ENCODE measurements at regions not wholly inside any gene's neighbourhood (a gene's known extent, or its start where the extent isn't known, plus 50 kb on each side); places are given as distances from the start of the nearest gene placed in this dataset.

- Histone ChIP-seq H3K9me3 (peaks cover 62% of the 10 kb centered on the region), H3K36me3 (ENCODE audit: low read depth) (no peaks in the 10 kb centered on the region), H3K4me1 (ENCODE audit: low read depth) (no peaks in the 10 kb centered on the region), H3K4me3 (no peak overlapping the region)
- ATAC-seq (no peak), DNase-seq (no peak)
- TF ChIP-seq CTCF (IDR thresholded peaks at IDR 0.05): no peak
- intact Hi-C loops (cut with DNase I, micrococcal nuclease): no loop called here
Measured at GRCh38 chr21:22728091-22728490, 1729.9 kb downstream of the NCAM2 start.

GRCh38 chr21:22743085-22743484 lies 1744.9 kb downstream of the NCAM2 start:
- H3K36me3 ChIP-seq (ENCODE audit: low read depth): no peaks in the 10 kb centered on the region
- DNase-seq (no peak), ATAC-seq (no peak)
- no peak for TF ChIP-seq CTCF (IDR thresholded peaks at IDR 0.05)
- no peak overlapping the region for H3K4me3 ChIP-seq
- H3K4me1 ChIP-seq (ENCODE audit: low read depth): no peaks in the 10 kb centered on the region
- peaks cover 32% of the 10 kb centered on the region for H3K9me3 ChIP-seq
- intact Hi-C loops (cut with DNase I, micrococcal nuclease): no loop called here

- H3K9me3 ChIP-seq: peaks cover 4% of the 10 kb centered on the region
- ATAC-seq: no peak
- H3K36me3 ChIP-seq (ENCODE audit: low read depth): no peaks in the 10 kb centered on the region
- TF ChIP-seq CTCF (IDR thresholded peaks at IDR 0.05): no peak
- H3K4me3 ChIP-seq: no peak overlapping the region
- DNase-seq: no peak
- intact Hi-C loops (cut with DNase I, micrococcal nuclease): no loop called here
- no peaks in the 10 kb centered on the region for H3K4me1 ChIP-seq (ENCODE audit: low read depth)
Measured at GRCh38 chr21:22754746-22755145, 1756.5 kb downstream of the NCAM2 start.

- TF ChIP-seq CTCF (IDR thresholded peaks at IDR 0.05): no peak
- DNase-seq (no peak), ATAC-seq (no peak)
- H3K4me1 ChIP-seq (ENCODE audit: low read depth): no peaks in the 10 kb centered on the region
- H3K9me3 ChIP-seq: peaks cover 4% of the 10 kb centered on the region
- no peak overlapping the region for H3K4me3 ChIP-seq
- intact Hi-C loops (cut with DNase I, micrococcal nuclease): no loop called here
- H3K36me3 ChIP-seq (ENCODE audit: low read depth): no peaks in the 10 kb centered on the region
Measured at GRCh38 chr21:22758478-22758877, 1760.3 kb downstream of the NCAM2 start.

GRCh38 chr21:22762463-22762862 lies 1764.3 kb downstream of the NCAM2 start:
- Histone ChIP-seq H3K9me3 (peaks cover 5% of the 10 kb centered on the region), H3K36me3 (ENCODE audit: low read depth) (no peaks in the 10 kb centered on the region), H3K4me3 (no peak overlapping the region), H3K4me1 (ENCODE audit: low read depth) (no peaks in the 10 kb centered on the region)
- ATAC-seq: no peak
- no peak for TF ChIP-seq CTCF (IDR thresholded peaks at IDR 0.05)
- no peak for DNase-seq
- intact Hi-C loops (cut with DNase I, micrococcal nuclease): no loop called here

- H3K4me3 ChIP-seq: no peak overlapping the region
- no peak for DNase-seq
- ATAC-seq: no peak
- no peaks in the 10 kb centered on the region for H3K4me1 ChIP-seq (ENCODE audit: low read depth)
- no peak for TF ChIP-seq CTCF (IDR thresholded peaks at IDR 0.05)
- peaks cover 5% of the 10 kb centered on the region for H3K9me3 ChIP-seq
- intact Hi-C loops (cut with DNase I, micrococcal nuclease): no loop called here
- no peaks in the 10 kb centered on the region for H3K36me3 ChIP-seq (ENCODE audit: low read depth)
Measured at GRCh38 chr21:22763442-22763841, 1765.2 kb downstream of the NCAM2 start.

Measured in mucosa of descending colon (tissue), 3 donors.